ENCODE measurements at regions not wholly inside any gene's neighbourhood (a gene's known extent, or its start where the extent isn't known, plus 50 kb on each side); places are given as distances from the start of the nearest gene placed in this dataset.
"Not testable (repeated sequence)": the region's sequence is repeated elsewhere in the genome, so short reads cannot be mapped to it uniquely, and the experiment has no call there.

GRCh38 chr2:174697255-174697654, 67.0 kb downstream of the CHRNA1 start:
- DNase-seq (ENCODE audit: low read depth in 4 of 4, low spot score in 2 of 4) = peak in 2 of 4 donors; percentile 11 to 21

GRCh38 chr2:174694920-174695319, 69.4 kb downstream of the CHRNA1 start:
- DNase-seq (ENCODE audit: low read depth in 4 of 4, low spot score in 2 of 4) = no peak

- no peak for DNase-seq (ENCODE audit: low read depth in 4 of 4, low spot score in 2 of 4)
Observed at GRCh38 chr2:174694196-174694878, 69.9 kb downstream of the CHRNA1 start.

GRCh38 chr2:174693344-174693743, 70.9 kb downstream of the CHRNA1 start:
- DNase-seq (ENCODE audit: low read depth in 4 of 4, low spot score in 2 of 4) = no peak

GRCh38 chr2:174692256-174692919, 71.9 kb downstream of the CHRNA1 start:
- DNase-seq (ENCODE audit: low read depth in 4 of 4, low spot score in 2 of 4) = no peak

GRCh38 chr2:174691201-174691779, 73.0 kb downstream of the CHRNA1 start:
- DNase-seq (ENCODE audit: low read depth in 4 of 4, low spot score in 2 of 4) = no peak

- DNase-seq (ENCODE audit: low read depth in 4 of 4, low spot score in 2 of 4) = no peak
Observed at GRCh38 chr2:174690026-174690425, 74.2 kb downstream of the CHRNA1 start.

GRCh38 chr2:174688079-174688478, 76.2 kb downstream of the CHRNA1 start:
- no peak for DNase-seq (ENCODE audit: low read depth in 4 of 4, low spot score in 2 of 4)

- DNase-seq (ENCODE audit: low read depth in 4 of 4, low spot score in 2 of 4) = no peak
Observed at GRCh38 chr2:174686430-174686829, 77.8 kb downstream of the CHRNA1 start.

- peak in 3 of 4 donors; percentile 7 to 45 (median 21) for DNase-seq (ENCODE audit: low read depth in 4 of 4, low spot score in 2 of 4)
Observed at GRCh38 chr2:174683392-174683759, 80.9 kb downstream of the CHRNA1 start.

- DNase-seq (ENCODE audit: low read depth in 4 of 4, low spot score in 2 of 4) = peak in 2 of 4 donors; percentile 34 to 43
Observed at GRCh38 chr2:174682578-174683391, 81.5 kb downstream of the CHRNA1 start.

GRCh38 chr2:174682007-174682577, 82.2 kb downstream of the CHRNA1 start:
- peak in 3 of 4 donors; percentile 25 to 40 (median 26) for DNase-seq (ENCODE audit: low read depth in 4 of 4, low spot score in 2 of 4)

GRCh38 chr2:174681099-174682006, 82.9 kb downstream of the CHRNA1 start:
- DNase-seq (ENCODE audit: low read depth in 4 of 4, low spot score in 2 of 4) = peak in 1 of 4 donors; percentile 19

GRCh38 chr2:174680221-174680620, 82.6 kb upstream of the WIPF1 start:
- DNase-seq (ENCODE audit: low read depth in 4 of 4, low spot score in 2 of 4) = no peak

- no peak for DNase-seq (ENCODE audit: low read depth in 4 of 4, low spot score in 2 of 4)
Observed at GRCh38 chr2:174678395-174678794, 80.8 kb upstream of the WIPF1 start.

GRCh38 chr2:174675615-174676014, 78.0 kb upstream of the WIPF1 start:
- no peak for DNase-seq (ENCODE audit: low read depth in 4 of 4, low spot score in 2 of 4)

GRCh38 chr2:174673876-174674275, 76.3 kb upstream of the WIPF1 start:
- DNase-seq (ENCODE audit: low read depth in 4 of 4, low spot score in 2 of 4) = no peak

GRCh38 chr2:174673440-174673839, 75.8 kb upstream of the WIPF1 start:
- DNase-seq (ENCODE audit: low read depth in 4 of 4, low spot score in 2 of 4) = no peak

- not testable (repeated sequence) for DNase-seq (ENCODE audit: low read depth in 4 of 4, low spot score in 2 of 4)
Observed at GRCh38 chr2:174671532-174671931, 73.9 kb upstream of the WIPF1 start.

- no peak for DNase-seq (ENCODE audit: low read depth in 4 of 4, low spot score in 2 of 4)
Observed at GRCh38 chr2:174670446-174670845, 72.8 kb upstream of the WIPF1 start.

Measured in left renal cortex interstitium (tissue), 4 donors.